MM.1S (cell line): ENCODE measurements at regions not wholly inside any gene's neighbourhood (a gene's known extent, or its start where the extent isn't known, plus 50 kb on each side); places are given as distances from the start of the nearest gene placed in this dataset.

Experiments used
- CTCF ChIP-seq: fragments of 300-600 bp; sonication (generic); IDR thresholded peaks from 2 replicates; pipeline ENCODE4 v1.5.1; 2016; ENCODE audit warnings: antibody characterized with exemption, low read length, mixed read lengths
- EZH2 ChIP-seq: fragments of 300-600 bp; sonication (generic); optimal IDR thresholded peaks from 2 replicates; pipeline ENCODE3; 2017; ENCODE audit warnings: low read depth, mild to moderate bottlenecking, antibody characterized with exemption, low read length, mixed read lengths
- EZH2phosphoT487 ChIP-seq: fragments of 300-600 bp; sonication (generic); IDR thresholded peaks from 2 replicates; pipeline ENCODE4 v1.6.1; 2018; ENCODE audit warnings: antibody characterized with exemption, low read length

- TF ChIP-seq CTCF: no peak
- TF ChIP-seq EZH2: no peak
- no peak for TF ChIP-seq EZH2phosphoT487
Measured at GRCh38 chr10:4527281-4527970, 298.6 kb upstream of the AKR1E2 start.
